Islet of Langerhans (tissue), 1 donor: ENCODE measurements at regions not wholly inside any gene's neighbourhood (a gene's known extent, or its start where the extent isn't known, plus 50 kb on each side); places are given as distances from the start of the nearest gene placed in this dataset.

Experiments used
- FAIRE-seq: peaks from one replicate; lab custom pipeline; 2011; peaks lifted over from hg19 to GRCh38; lab: Jason Lieb, UNC

DNA sequence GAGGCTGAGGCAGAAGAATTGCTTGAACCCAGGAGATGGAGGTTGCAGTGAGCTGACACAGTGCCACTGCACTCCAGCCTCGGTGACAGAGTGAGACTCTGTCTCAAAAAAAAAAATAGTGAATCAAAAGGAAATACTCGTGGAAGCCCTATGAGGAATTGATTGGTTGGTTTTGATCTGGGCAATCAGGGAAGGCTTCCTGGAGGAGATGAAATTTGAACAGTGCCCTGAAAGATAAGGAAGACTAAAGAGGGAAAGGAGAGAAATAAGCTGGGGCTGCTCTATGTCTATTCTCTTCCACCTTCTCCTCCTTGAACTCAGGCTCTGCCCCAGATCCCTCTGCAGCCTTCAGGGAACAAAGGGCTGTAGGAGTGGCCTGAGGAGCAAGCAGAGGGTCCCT is 54.1 kb downstream of the IRF2BPL start:
- no peak for FAIRE-seq

DNA sequence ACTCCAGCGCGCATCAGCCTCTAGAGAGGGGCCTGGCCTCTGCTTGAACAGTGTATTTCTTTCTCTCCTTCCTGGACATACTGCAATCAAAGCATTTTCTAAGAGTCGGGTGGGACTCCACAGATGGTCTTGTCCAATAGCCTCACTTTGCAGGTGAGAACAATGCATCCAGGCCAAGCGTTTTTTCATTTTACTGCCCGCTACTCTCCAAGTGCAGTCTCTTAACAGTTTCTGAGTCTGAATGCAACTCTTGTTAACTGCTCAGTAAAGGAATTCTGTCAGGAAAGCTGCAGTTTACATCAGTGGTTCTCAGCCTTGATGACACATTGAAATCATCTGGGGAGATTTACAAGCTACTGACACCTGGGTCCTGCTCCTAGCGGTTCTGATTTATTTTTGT is 57.0 kb downstream of the IRF2BPL start:
- no peak for FAIRE-seq

DNA sequence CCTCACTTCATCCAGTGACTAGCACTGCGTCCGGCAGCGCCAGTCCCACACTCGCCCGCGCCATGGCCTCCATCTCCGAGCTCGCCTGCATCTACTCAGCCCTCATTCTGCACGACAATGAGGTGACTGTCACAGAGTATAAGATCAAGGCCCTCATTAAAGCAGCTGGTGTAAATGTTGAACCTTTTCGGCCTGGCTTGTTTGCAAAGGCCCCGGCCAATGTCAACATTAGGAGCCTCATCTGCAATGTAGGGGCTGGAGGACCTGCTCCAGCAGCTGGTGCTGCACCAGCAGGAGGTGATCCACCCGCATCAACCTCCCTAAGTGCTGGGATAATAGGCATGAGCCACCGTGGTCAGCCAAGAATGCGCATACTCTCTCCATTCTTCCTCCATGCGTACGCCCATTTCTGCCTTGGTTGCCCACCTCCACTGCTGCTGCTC is 59.9 kb downstream of the IRF2BPL start:
- no peak for FAIRE-seq

- no peak for FAIRE-seq
These were observed 60.7 kb downstream of the IRF2BPL start for GRCh38 chr14:76967788-76968187.

DNA sequence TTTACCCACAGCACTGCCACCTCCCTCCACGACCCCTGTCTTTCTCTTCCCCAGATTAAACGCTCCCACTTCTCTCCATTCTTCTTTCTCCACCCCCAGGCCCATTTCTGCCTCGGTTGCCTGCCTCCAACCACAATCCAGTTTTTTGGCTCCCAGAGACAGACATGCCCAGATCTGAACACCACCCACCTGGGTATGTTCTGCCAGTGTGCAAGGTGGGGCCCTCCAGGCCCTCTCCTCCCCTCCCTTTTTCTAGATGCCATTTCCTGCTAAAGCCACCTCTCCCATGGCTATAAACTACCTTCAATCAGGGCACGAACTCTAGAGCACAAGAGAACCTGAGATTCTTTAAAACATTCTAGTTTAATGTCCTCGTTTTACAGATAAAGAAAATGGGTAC is 63.3 kb downstream of the IRF2BPL start:
- no peak for FAIRE-seq

- no peak for FAIRE-seq
These were observed 63.8 kb downstream of the IRF2BPL start for GRCh38 chr14:76964695-76965094.

DNA sequence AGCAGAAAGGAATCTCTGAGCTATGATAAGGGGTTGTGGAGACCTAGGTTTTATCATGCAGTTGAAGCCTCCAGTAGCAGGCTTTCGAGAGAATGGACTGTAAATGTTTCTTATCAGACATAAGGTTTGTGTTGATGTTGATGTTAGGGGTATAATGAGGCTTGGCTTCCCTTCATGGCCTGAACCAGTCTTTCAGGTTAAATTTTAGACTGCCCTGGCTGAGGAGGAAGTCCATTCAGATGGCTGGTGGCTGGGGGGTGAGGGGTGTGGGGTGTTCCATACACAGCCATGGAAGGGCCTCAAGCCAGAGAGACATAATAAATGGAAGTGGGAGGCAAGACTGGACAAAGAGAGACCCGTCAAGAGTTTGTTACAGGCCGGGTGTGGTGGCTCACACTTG is 65.1 kb downstream of the IRF2BPL start:
- no peak for FAIRE-seq

DNA sequence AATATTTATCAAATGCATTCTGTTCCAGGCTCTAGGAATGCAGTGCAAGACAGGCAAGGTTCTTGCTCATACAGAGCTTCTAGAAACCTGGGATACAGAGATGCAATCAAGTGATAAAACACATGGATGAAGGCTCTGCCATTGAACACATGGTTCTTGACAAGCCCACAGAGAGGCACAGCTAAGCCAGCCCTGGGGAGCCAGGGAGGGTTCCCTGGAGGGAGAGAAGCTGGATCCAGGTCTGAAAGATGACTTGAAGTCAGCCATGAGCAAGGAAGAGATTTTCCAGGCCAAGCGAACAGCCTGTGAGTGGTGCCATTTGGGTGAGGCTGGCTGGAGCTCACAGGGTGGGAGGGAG is 66.2 kb downstream of the IRF2BPL start:
- FAIRE-seq: no peak

GRCh38 chr14:76961631-76962302 is 66.7 kb downstream of the IRF2BPL start:
- no peak for FAIRE-seq

- no peak for FAIRE-seq
These were observed 69.4 kb downstream of the IRF2BPL start for GRCh38 chr14:76958980-76959710.

DNA sequence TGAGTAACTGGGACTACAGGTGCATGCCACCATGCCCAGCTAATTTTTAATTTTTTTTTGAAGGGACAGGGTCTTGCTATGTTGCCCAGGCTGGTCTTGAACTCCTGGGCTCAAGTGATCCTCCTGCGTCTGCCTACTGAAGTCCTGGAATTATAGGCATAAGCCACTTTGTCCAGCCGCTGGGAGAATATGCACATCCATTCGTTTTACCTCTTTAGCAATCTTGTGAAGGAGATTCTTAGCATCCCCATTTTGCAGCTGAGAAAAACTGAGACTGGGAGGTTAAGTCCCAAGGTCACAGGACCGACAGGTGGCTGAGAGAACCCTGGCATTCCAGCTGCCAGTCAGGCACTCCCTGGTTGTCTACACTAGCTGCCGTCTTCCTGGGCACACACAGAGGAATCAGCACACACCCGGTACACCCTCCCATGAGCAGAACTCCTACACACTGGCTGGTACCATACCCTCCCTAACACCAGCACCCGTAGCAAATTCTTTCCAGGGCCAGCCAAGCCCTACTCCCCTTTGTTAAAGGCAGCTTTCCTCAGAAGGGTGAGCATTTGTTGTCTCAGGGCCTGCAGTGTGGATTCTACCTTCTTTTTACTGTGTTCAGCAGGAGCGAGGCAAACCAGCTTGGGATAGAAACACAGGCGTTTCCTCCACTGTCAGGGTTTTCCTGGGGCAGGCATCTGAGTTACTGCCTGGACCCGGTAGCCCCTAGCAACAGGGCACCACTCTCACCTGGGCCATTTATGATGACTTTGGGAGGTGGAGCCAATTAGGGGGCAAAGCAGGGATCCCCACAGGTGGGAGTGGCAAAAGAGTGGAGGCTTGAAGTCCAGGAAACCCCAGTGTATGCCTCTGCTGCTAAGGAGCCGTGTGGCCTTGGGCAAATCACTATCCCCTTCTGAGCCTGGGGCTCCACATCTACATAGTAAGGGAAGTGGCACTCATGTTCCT is 70.2 kb downstream of the IRF2BPL start:
- no peak for FAIRE-seq

DNA sequence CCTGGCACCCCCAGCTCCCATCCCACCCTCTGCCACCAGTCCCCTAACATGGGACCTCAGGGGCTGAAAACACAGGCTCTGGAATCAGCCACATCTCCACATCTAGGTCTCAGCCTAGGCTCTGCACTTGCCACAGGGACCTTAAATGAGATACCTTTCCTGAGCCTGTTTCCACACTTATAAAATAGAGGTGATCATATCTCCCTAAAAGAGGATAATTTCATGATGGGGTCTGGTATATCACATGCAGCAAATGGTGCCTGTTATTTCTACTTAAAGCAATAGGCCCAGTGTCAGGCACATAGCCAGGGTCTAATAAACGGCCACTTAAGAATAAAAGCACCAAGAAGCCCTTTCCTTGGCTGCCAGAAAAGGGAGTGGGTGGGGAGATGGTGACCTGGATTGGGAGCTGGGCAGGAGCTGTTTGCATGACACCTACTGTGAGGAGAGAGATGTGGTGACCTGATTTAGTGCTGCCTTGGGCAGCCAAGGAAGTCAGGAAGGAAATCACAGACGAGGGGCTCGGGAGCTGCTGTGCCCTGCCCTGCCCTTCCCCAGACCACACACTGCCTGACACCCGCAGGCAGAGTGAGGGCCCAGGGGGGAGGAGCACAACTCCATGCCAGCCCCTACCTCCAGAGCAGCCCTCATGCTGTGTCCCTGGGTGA is 71.2 kb downstream of the IRF2BPL start:
- no peak for FAIRE-seq

DNA sequence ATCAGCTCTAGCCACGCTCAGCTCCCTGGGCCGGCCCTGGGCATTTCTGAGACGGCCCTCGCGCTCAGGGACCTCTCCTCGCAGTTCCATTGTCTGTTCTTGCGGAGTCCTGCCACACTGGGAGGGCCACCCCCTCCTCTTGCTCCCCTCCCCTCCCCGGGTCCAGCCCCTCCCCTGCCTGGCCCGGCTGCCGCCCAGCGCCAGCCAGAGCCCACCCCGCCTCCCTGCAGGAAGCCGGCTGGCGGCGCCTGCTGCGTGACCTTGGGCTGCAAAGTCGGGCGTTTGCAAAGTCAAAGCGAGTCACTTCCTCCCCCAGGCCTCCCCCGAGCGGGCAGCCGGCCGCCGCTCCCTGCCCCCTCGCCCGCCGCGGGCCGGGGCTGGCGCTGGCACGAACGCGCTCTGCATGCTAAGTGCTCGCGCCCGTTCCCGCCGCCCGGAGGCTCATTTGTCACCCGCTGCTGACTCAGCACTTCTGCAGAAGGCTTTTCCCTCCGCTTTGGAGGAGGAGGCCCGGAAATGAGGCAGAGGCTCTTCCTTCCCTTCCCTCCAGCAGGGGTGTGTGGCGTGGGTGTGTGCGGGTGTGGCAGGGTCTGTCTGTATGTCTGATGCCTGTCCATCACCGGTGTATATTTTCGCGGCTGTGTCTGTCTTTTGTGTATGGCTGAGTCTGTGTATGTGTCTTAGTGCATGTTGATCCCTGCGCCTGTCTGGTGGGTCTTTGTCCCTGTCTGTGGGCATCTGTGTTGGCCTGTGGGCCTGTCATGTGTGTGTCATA is 72.0 kb downstream of the IRF2BPL start:
- no peak for FAIRE-seq

DNA sequence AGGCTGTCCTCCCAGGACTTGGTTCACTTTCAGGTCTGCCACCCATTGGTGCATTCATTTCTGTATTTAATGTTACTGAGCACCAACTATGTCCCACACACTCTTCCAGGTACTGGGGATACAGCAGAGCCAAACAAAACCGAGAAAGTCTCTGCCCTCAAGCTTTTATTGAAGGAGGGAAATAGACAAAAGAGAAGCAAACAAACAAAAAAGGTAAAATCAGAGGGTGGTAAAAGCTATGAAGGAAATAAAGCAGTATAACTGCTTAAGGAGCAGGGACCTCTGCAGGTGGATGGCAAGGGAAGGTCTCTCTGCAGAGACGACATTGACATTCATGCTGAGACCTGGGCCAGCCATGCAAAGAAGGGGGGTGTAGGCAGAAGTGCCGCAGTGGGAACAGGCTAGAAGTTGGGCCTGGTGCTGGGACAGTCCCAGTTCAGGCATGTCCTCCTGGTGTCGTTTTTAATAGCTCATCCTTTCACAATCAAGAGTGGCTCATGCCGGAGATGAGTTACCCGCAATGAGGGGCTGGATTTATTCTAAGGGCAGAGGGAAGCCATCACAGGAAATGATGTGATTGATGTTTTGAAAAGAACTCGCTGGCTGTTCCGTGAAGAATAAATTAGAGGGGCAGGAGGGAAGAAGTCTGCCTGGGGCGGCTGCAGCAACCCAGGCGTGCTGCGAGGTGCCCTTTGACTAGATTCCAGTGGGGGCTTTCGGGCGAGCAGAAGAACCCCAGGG is 72.8 kb downstream of the IRF2BPL start:
- no peak for FAIRE-seq

DNA sequence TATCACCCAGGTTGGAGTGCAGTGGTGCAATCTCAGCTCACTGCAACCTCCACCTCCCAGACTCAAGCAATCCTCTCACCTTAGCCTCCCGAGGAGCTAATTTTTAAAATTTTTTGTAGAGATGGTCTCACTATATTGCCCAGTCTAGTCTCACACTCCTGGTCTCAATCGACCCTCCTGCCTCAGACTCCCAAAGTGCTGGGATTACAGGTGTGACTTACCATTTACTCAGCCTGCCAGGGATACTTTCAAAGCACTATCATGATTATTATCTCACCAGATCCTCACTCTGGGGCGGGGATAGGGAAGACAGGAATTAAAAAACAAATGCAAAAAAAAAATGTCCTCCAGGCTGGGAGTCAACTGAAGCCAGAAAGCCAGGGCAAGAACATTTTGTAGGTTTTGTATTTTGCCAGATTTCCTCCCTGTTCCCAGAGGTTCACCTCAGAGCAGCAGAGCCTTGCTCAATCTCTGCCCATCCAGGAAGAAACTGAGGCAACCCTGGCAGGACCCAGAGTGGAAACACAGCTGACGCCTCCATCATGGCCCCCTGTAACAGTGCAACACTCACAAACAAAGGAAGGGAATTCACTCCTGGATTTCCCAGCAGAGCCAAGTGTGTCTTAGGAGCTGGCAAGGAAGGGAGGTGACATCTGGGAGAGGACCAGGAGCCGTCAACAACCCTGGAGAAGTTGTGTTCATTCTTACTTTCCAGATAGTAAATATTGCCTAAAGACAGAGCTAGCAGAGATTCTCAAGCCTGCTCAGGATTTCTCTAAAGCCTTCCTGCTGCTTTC is 73.9 kb downstream of the IRF2BPL start:
- FAIRE-seq: no peak

GRCh38 chr14:76953311-76953945 is 75.1 kb downstream of the IRF2BPL start:
- FAIRE-seq: no peak

GRCh38 chr14:76951166-76951565 is 77.3 kb downstream of the IRF2BPL start:
- no peak for FAIRE-seq

DNA sequence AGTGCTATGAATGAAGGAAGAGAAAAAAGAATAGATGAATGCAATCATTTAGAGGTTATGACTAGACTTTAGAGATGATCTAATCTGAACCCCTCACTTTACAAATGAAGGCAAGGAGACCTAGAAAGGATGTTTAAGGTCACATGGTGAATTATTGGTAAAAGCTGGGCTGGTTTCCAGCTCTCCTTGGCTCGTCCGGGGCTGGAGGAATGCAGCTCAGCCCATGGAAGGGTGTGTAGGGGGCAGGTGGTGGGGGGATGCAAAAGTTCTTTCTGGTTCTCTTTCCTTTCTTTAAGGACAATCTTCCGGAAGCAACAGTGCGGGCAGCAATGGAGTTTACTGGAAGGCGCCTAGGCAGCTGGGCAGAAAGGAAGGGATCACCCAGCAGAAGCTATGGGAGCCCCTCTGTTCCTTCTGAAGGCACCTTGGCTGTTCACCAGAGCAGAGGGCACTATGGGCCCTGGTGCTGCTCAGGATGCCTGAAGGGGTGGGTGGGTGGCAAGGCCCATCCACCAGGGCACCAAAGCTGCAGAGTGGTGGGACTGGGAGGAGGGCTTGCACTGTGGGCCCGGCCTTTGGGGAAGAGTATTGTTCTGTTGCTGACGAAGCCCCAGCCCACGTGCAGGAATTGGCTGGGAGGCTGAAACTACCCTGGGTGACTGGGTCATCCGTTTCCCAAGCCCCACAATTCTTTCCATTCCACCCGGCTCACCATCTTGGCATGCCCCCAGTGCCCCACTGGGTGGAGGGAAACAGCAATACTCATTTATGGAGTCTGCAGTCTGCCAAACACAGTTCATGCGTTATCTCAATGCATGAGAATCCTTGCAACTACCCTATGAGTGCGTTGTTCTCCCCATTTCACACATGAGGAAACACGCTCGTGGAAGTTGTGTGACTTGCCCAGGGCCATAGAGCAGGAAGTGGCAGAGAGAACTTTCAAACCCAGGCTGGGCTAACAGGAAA is 78.2 kb downstream of the IRF2BPL start:
- no peak for FAIRE-seq
